HG02571 (cell line): ENCODE measurements at regions not wholly inside any gene's neighbourhood (a gene's known extent, or its start where the extent isn't known, plus 50 kb on each side); places are given as distances from the start of the nearest gene placed in this dataset.

Experiments used
- ATAC-seq: cut with Tn5 transposase; IDR thresholded peaks from one replicate; pipeline ENCODE4 v1.9.1; 2021; ENCODE audit warnings: mild to moderate bottlenecking, moderate library complexity; ENCODE audit not compliant: unreplicated experiment

DNA sequence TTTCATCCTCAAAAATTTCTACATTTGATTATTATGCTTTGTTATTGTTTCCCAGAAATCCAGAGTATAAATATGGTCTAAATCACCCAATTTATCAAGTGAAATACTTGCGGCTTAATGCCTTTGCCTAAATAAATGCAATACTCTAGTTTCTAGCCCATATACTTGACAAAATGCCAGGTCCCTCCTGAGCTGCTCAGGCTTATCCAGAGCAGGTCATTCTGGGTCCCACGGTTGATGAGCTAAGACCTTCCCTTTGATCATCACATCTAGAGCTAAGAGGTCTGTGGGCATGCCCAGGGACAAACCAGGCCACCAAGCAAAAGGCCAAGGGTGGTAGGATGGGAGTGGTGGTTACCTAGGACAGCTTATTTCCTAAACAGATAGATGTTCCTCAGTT, 180.1 kb downstream of the SMIM20 start:
- no peak for ATAC-seq

DNA sequence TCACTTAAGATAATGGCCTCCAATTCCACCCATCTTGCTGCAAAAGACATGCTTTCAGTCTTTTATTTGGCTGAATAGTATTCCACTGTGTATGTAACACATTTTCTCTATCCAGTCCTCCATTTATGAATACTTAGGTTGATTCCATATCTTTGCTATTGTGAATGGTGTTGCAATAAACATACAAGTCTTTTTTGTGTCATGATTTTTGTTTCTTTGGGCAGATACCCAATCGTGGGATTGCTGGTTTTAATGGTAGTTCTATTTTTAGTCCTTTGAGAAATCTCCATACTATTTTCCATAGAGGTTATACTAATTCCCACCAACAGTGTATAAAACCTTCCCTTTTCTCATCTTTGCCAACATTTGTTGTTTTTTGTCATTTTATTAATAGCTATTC, 180.9 kb downstream of the SMIM20 start:
- ATAC-seq, result no peak

DNA sequence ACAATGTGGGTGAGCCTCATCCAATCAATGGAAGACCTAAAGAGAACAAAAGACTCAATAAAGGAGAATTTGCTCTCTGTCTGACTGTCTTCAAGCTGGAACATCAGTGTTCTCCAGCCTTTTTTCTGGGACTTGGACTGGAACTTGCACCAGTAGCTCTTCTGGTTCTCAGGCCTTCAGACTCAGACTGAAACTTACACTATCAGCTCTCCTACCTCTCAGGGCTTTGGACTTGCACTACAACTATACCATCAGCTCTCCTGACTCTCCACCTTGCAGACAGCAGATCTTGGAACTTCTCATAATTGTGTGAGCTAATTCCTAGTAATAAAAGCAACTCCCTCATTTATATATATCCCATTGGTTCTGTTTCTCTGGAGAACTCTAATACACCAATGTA, 185.9 kb downstream of the SMIM20 start:
- ATAC-seq, result no peak

DNA sequence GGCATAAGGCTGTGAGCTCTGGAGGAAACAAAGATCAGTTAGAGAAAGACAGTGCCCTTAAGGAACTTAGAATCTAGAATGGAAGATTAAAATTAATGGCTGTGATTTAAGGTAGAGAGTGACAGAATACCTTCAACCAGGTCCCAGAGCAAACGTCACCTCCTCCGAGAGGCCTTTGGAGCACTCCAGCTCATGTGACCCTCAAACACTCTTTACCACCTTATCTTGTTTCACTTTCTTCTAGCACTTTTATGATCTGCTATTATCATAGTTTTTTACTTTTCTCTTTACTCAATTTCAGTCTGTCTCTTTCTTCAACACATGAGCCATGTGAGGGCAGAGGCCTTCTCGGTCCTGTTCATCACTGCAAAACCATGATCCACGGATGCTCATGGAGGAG, 187.0 kb downstream of the SMIM20 start:
- no peak for ATAC-seq

DNA sequence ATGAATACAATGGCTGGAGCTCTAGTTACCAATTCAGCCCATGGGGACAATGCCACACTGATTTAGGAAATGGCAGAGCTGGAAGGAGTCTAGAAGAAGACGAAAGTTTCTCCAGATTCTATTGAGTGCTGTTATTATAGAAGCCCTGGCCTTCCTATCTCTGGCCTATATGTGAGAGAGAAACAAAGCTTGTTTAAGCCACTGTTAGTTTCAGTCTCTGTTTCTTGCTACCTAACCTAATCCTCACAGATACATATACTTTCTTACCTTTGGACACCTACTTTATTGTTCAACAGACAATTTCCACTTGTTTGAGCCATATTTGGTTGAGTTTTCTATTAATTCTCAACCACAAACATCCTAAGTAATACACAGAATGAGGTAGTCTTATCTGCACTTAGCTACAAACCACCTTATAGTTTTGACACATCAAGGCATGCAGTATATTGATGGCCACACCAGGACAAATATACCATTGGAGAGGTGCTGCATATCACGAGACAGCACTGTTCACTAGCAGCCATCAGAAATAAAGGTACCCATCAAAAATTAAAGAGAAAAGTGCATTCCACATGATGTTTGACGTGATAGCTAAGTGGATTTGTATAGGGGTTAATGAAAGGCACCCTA, 190.2 kb downstream of the SMIM20 start:
- peak; percentile 79 for ATAC-seq

DNA sequence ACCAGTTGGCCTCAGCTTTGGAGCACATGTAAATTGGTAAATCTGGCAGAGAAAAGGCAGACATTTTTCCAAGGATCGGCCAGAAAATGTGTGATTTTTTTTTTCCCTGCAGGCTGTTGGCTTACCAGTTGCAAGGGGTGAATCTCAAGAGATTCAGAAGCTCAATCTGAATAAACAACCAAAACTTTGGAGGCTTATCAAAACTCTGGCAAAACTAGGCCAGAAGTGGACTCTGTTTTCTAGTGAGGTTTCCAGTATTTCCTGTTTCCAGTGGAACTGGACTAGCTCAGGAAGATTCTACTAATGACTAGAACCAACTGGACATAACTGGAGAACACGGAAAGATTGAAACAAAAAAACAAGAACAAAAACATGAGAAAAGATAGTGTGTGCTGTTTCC, 191.3 kb downstream of the SMIM20 start:
- no peak for ATAC-seq

DNA sequence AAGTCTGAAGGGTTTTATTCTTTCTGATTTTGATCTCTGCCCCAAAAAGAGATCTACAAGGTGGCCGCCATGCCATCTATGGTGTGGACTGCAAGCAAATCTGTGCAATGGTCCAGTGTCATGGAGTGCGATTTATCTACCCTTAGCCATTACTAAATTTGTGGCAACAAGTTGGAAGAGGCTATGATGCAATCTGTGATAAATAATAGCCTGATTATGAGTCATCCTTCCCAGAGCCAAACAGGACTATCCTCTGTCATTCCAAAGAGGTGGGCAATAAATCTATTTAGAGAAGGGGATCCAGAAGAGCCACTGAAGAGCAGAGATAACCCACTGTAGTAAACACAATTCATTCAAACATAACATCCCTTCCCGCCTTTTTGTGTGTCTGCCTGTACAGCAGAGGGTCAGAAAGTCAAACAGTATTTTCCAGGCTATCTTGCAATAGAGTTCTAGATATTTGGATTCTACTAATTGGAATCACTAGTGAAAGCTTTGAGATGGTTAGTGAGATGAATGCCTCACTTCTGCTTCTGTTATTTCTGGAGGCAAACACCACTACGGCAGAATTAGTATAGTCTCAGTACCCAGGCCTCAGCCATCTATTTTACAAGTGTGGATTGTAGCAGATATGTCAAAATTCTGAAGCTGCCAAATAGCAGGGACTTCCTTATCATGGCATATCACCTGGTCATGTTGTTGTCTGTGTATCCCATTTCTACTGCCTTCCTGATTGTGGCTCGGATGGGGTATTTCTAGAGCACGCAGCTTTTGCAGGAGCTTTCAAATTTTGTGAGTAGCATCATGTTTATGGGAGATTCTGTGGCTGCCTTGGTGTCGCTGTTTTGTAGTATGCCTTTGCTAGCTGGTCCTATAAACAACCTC, 192.0 kb downstream of the SMIM20 start:
- ATAC-seq, result no peak

DNA sequence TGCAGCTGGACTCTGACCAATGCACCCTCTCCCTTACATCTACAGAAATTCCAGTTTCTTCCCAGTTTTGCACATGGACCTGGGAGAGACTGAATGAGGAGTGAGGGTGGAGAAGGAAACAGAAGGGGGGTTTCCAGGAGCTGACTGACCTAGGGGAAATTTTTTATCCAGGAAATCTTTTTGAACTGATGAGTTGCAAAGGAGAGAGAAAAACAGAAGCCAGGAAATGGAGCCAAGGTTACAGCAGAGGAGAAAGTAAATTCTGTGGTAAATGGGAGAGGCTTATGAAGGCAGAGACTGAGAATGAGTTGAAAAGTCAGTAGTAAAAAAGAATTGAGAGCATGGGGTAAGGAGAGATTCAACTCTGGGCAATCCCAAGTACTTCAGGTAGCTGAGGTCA, 192.8 kb downstream of the SMIM20 start:
- no peak for ATAC-seq

DNA sequence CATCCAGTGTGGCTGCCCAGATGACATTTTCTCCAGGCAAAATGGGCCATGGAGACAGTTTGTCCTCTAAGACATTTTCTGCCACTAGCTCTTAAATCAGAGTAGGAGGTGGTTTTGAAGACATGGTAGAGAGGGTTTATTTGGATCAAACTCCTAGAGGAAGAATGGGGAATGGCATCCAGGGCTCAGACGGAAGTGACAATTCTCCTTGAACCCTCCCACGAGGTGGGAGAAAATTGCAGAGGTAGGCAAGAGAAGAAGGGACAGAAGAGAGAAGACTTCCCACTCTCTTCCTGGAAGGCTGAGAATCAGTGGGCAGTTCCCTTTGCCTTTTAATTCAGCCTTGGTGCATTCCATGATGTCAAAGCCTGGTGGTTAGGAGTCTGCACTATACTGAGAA, 194.0 kb downstream of the SMIM20 start:
- ATAC-seq, result no peak

DNA sequence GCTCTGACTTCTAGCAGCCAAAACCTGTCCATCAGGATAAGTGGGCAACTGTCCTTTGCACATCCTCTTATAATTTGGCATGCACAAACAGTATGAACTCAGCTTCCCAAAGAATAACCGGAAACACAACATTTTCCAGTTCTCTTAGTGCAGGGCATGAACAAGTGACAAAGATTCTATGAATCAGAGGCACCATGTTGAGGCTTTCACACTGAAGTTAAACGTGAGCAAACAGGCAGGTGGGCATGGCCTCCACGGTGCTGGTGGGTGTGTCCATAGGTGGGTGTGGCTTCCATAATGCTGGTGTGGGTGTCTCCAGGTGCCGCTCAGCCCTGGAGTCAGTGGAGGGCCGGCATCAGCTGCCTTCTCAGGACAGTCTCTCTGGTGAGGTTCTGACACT, 196.5 kb downstream of the SMIM20 start:
- ATAC-seq, result no peak

DNA sequence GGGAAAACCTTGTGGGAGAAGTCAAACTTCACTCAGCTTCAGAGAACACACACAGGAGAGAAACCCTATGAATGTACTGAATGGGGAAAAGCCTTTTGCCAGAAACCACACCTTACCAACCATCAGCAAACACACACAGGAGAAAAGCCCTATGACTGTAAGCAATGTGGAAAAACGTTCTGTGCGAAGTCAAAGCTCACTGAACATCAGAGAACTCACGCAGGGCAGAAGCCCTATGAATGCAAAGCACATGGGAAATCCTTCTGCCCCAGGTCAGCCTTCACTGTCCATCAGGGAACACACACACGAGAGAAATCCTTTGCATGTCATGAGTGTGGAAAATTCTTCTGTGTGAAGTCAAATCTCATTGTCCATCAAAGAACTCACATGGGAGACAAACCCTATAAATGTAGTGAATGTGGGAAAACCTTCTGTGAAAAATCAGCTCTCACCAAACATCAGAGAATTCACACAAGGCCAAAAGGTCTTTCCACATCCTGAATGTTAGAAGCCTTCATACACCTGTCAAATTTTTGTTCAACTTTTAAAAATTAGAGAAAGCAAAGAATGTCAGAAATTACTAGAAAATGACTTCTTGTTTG, 199.4 kb downstream of the SMIM20 start:
- no peak for ATAC-seq

DNA sequence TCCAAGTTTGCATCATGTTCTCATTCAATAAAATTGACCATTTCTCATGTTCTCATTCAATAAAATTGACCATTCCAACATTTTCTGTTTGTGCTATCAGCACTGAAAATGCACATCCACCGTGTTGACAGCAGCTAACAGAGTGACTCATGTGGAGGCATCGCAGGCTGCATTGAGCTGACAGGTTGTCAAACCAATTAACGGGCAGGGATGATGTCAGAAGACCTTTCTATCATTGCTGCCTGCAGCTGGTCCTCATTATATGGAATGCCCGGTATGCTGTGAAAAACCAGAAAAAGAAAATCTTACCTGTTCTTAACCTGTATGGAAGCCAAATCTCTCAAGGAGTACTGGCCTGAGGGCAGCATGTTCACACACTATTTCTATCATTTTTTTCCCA, 202.0 kb downstream of the SMIM20 start:
- ATAC-seq, result no peak

DNA sequence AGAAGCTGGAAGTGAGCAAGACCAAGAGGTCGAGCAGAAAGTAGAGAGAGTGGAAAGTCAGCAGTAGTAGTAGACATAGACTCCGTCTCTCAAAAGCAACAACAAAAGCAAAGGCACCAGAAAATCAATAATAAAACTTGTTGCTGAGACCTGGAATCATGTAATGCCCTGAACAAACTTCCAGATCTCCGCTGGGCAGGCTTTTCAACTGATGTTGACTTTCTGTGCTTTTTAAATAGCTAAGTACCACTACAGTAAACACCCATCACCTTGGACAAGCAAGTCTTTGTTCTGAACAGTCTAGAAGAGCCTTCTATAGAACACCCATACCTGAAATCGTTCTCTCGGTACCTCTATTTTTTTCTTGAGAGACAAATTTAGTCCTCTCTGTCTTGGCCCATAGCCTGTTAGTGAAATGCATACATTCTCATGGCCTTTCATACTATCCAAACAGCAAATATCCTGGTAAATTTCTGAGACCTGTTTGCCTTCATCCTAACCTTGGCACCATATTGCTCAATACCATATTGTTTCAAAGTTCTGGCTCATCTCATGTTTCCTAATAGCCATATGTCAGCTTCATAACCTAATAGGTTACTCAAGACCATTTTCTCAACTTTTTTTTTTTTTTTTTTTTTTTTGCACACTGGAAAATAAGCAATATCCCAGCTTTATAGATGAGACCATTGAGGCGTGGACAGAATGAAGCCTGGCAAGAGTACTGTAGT, 200.6 kb upstream of the RBPJ start:
- no peak for ATAC-seq

DNA sequence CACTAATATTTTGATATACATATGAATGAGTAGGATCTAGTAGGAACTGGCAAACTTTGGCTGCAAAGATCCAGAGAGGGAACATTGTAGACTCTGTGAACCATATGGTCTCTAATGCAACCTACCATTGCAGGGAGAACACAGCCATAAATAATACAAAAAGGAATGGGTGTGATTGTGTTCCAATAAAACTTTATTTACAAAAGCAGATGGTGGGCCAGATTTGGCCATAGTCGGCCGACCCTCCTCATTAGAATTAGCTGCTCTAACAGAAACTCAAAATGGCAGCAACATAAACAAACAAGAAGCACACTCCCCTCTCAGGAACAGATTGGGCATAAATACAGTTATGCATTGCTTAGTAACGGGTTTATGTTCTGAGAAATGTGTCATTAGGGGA, 198.1 kb upstream of the RBPJ start:
- no peak for ATAC-seq

DNA sequence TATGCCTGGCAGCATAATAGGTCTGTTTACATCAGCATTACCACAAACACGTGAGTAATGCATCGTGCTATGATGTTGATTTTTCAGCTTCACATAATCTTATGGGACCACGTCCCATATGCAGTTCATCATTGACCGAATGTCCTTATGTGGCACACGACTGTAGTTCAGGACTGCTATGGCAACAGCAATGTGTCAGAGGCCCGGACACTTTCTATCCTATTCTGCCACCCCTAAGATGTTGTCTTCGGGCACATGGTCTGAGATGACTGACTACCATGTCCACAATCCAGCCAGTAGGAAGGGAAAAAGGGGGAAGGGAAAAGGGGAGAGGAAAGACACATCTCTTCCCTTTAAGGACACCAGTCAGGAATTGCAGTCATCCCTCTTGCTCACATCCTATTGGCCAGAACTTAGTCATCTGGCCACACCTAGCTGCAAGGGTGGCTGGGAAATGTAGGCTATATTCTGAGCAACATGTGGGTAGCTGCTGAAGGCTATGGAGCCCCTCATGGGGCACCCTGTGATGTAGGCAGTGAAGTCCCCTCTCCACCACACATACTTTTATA, 196.0 kb upstream of the RBPJ start:
- no peak for ATAC-seq

DNA sequence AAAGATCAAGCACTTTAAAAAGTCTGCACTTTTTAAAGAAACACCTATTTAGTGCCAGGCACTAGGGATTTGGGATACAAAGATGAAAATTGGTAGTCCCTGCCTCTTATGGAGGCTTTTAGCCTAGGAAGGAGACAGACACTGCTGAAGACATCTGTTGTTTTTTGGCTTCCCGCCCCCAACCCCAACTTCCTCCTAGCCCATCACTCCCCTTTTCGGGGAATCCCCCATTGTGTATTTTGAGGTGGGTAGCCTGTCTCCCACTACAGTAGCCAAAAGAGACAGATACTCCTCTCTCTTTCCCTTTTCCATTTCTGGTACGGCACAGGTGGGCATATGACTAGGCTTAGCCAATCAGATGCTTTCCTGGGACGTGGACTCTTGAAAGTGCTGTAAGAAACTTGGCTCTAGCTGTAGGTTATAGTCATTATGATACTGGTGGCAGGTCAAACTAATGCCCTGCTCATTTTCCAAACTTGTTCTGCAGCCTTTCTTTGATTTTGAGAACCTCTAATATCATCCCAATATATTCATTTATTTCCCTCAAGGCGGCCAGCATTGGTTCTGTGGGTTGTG, 194.6 kb upstream of the RBPJ start:
- ATAC-seq, result peak; percentile 57

DNA sequence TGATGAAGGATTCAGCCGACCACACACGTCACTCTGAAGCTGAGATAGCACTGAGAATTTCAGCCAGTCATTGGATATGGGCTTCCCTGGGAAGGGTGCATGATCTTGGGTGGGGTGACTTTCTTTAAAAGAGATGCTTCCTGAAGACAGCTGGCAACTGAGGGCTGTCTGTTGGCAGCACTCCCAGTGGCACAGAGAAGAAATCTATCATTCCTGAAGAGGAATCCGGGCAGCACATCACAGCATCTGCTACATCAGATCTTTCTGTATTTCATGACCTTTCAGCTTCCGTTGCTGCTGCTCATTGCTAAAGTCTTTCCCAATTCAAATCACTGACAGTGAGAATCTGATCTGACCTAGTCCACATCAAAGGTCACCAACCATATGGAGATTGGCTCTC, 193.8 kb upstream of the RBPJ start:
- ATAC-seq, result no peak

DNA sequence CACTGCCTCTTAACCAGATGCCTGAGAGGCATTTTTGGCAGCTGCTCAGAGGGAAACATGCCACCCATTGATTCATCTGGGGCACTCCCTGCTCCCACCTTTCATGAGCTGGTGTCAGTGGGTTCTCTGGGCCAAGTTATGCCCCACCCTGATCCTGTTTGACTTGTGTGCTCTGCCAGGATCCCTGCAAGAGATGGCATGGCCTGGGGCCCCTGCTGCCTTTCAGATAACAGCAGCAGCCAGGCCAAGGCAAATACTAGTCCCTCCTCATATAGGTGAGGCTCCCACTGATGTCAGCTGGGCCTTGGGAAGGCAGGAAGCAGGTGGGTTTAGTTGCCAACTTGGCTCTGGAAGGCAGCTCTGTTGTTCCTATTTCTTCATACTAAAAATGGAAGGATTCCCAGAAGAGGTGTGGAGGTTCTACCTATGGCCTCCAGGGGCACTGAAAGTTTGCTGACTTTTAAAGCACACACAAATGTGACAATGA, 192.9 kb upstream of the RBPJ start:
- no peak for ATAC-seq

DNA sequence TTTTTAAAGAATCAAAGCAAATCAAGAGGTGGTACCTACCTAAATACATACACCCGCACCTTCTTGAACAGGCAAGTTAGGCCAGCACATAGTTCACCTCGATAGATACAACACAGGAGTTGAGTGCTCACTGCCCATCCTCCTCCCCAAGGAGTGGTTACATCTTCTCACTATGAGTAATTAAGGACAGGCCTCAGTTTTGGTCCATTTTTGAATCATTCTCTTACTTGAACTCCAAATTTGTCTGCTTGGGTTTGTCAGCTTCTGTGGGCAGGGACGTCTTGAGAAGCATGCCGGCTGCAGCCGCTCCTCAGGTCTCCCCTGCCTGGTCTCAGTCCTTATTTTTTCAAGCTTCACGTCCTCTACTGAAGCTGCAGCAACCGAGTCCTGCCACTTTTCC, 190.6 kb upstream of the RBPJ start:
- peak; percentile 58 for ATAC-seq

DNA sequence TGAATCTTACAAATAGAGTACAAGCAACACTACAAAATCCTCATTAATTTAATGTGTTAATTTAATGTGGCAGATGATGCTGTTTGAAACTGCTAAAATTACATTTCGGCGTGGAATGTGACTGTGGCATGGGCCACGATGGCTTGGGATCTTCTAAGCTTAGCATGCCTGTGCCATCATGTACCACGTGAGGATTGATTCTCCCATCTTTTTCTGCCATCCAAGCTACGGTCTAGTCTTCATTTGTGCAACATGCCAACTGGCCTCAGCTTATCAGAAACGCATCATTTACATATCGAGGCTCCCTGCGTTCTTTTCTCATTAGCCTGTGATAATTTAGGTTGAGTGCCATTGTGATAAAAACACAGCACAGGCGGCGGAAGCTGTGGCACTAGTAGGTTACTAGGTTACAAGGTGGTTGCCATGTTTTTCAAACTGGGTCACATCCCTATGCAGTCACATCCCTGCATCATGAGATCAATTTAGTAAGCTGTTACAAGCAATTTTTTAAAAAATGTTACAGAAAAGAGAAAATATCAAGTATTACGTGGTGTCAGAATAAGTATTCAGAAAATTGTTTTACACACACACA, 189.9 kb upstream of the RBPJ start:
- no peak for ATAC-seq
